Activated naive CD8-positive, alpha-beta T cell treated with anti-CD3 and anti-CD28 coated beads, Interleukin-2, amount 50 U/mL, for 24 hours (primary cell): ENCODE measurements at regions not wholly inside any gene's neighbourhood (a gene's known extent, or its start where the extent isn't known, plus 50 kb on each side); places are given as distances from the start of the nearest gene placed in this dataset.
"Not testable (repeated sequence)": the region's sequence is repeated elsewhere in the genome, so short reads cannot be mapped to it uniquely, and the experiment has no call there.

Source experiments
- ATAC-seq: fragments of 150-1000 bp; cut with Tn5 transposase; one replicate; pipeline ENCODE4 v1.10.0; 2021
- DNase-seq: peaks from one replicate; pipeline ENCODE4 v3.0.0; 2021
- H3K27ac Mint-ChIP-seq: one replicate; pipeline ENCODE4 v1.8.0; 2021; ENCODE audit warnings: mild to moderate bottlenecking, mixed read lengths
- H3K27me3 Mint-ChIP-seq: one replicate; pipeline ENCODE4 v1.8.0; 2021; ENCODE audit warnings: mixed read lengths
- H3K36me3 Mint-ChIP-seq: one replicate; pipeline ENCODE4 v1.8.0; 2021; ENCODE audit warnings: low read depth, mixed read lengths
- H3K4me1 Mint-ChIP-seq: one replicate; pipeline ENCODE4 v1.8.0; 2021; ENCODE audit warnings: mixed read lengths
- H3K4me3 Mint-ChIP-seq: one replicate; pipeline ENCODE4 v1.8.0; 2021; ENCODE audit warnings: mild to moderate bottlenecking, moderate library complexity, mixed read lengths
- H3K9me3 Mint-ChIP-seq: one replicate; pipeline ENCODE4 v1.8.0; 2021; ENCODE audit warnings: mixed read lengths

DNA sequence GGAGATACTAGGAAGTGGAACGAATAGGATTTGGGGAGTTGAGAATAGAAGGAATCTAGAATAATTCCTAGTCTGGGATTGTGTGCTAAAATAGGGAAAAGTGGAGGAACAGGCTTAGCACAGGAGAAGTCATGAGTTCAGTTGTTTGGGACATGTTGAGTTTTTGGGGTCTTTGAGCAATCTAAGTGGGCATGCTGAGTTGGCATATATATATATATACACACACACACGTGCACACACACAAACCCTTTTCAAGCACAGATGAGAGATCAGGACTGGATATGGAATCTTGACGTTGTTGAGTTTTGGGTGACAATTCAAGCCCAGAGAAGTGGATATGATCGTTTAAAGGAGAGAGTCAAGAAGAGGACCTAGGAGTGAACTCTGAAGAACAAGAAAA, 168.2 kb upstream of the CHST9 start:
- Mint-ChIP-seq H3K9me3 (peaks cover 13% of the 10 kb centered on the region), H3K36me3 (no peaks in the 10 kb centered on the region), H3K4me3 (no peak overlapping the region), H3K27ac (no peak overlapping the region), H3K4me1 (no peaks in the 10 kb centered on the region), H3K27me3 (no peaks in the 10 kb centered on the region)
- ATAC-seq (no peak), DNase-seq (no peak)

DNA sequence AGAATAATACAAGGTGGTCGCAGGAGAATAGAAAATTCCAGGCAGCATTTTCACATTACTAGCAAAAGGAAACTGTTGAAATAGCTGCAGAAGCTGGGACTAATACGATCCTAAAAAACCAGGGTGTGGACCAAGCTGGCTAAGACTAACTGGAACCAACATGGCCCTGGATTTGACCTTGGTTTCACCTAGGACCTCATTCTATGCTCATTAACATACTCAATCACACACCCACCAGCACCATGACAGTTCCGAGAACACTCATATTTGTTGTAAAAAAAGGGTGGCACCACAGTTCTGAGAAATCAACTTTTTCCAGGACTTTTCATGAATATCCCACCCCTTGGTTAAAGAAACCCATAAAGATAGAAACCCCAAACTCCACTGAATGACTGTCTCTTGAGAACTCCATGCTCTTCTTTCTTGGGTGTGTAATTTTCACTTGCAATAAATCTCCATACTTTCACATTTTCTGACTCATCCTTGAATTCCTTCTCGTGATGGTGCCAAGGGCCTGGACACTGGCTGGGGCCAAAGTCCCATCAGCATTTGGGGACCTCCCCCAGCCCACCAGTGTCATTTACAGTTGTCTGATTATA, 164.3 kb upstream of the CHST9 start:
- no peaks in the 10 kb centered on the region for H3K4me1 Mint-ChIP-seq
- no peak overlapping the region for H3K27ac Mint-ChIP-seq
- DNase-seq (no peak), ATAC-seq (no peak)
- H3K27me3 Mint-ChIP-seq, result no peaks in the 10 kb centered on the region
- H3K9me3 Mint-ChIP-seq, result peaks cover 17% of the 10 kb centered on the region
- H3K36me3 Mint-ChIP-seq, result no peaks in the 10 kb centered on the region
- H3K4me3 Mint-ChIP-seq, result no peak overlapping the region

DNA sequence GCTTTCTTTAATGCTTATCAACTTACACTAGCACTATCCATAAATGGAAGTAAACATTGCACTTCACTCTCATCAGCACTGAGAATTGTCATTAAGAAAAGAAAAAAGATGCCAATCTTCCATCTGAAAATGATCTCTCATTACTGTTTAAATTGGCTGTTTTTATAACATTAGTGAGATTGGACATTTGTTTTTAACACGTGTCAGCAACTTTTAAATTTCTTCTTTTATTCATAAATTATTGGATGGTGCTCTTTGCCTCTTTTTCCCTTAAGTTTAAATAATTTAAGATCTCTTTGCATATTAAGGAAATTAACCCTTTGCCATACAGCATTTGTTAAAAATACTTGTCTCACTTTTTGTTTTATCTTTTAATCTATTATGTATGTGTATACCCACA, 146.5 kb upstream of the CHST9 start:
- no peaks in the 10 kb centered on the region for H3K27me3 Mint-ChIP-seq
- no peak for ATAC-seq
- H3K4me3 Mint-ChIP-seq, result no peak overlapping the region
- no peak for DNase-seq
- no peaks in the 10 kb centered on the region for H3K4me1 Mint-ChIP-seq
- H3K27ac Mint-ChIP-seq, result no peak overlapping the region
- peaks cover 8% of the 10 kb centered on the region for H3K9me3 Mint-ChIP-seq
- no peaks in the 10 kb centered on the region for H3K36me3 Mint-ChIP-seq

DNA sequence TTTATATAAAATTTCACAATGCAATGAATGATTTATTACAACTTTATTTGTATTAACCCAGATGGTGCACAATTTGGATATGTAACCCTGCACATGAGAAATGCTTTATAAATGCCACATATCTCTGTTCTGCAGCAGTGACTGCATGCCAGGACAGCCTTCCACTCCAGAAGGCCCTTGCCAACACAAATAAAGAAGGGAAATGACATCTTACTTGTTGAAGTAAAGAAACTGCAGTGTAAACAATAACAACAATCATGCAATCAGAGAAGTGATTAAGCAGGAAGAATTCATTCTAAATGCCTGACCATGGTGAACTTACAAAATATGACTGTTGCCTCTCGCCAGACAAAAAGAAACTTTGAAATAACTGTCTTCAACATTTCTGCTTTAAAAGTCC, 129.9 kb upstream of the CHST9 start:
- no peaks in the 10 kb centered on the region for H3K27me3 Mint-ChIP-seq
- no peak overlapping the region for H3K4me3 Mint-ChIP-seq
- H3K27ac Mint-ChIP-seq, result no peak overlapping the region
- H3K36me3 Mint-ChIP-seq, result no peaks in the 10 kb centered on the region
- no peaks in the 10 kb centered on the region for H3K4me1 Mint-ChIP-seq
- peaks cover 17% of the 10 kb centered on the region for H3K9me3 Mint-ChIP-seq
- DNase-seq (no peak), ATAC-seq (no peak)

GRCh38 chr18:27313678-27314077, 128.6 kb upstream of the CHST9 start:
- Mint-ChIP-seq H3K27ac (no peak overlapping the region), H3K36me3 (no peaks in the 10 kb centered on the region), H3K4me3 (no peak overlapping the region), H3K9me3 (peaks cover 14% of the 10 kb centered on the region), H3K4me1 (no peaks in the 10 kb centered on the region), H3K27me3 (no peaks in the 10 kb centered on the region)
- DNase-seq (no peak), ATAC-seq (no peak)

- ATAC-seq, result no peak
- peaks cover 14% of the 10 kb centered on the region for H3K9me3 Mint-ChIP-seq
Observed at GRCh38 chr18:27312853-27313252, 127.7 kb upstream of the CHST9 start.

GRCh38 chr18:27312153-27312552, 127.0 kb upstream of the CHST9 start:
- Mint-ChIP-seq H3K9me3 (peaks cover 14% of the 10 kb centered on the region), H3K27me3 (no peaks in the 10 kb centered on the region), H3K27ac (no peak overlapping the region), H3K4me1 (no peaks in the 10 kb centered on the region), H3K36me3 (no peaks in the 10 kb centered on the region), H3K4me3 (no peak overlapping the region)
- DNase-seq (no peak), ATAC-seq (no peak)

More at GRCh38 chr18:27312853-27313252, 127.7 kb upstream of the CHST9 start:
- Mint-ChIP-seq H3K4me1 (no peaks in the 10 kb centered on the region), H3K27ac (no peak overlapping the region), H3K27me3 (no peaks in the 10 kb centered on the region), H3K36me3 (no peaks in the 10 kb centered on the region), H3K4me3 (no peak overlapping the region)
- DNase-seq, result no peak

GRCh38 chr18:27311114-27311513, 126.0 kb upstream of the CHST9 start:
- Mint-ChIP-seq H3K4me3 (no peak overlapping the region), H3K36me3 (no peaks in the 10 kb centered on the region), H3K9me3 (peaks cover 17% of the 10 kb centered on the region), H3K4me1 (no peaks in the 10 kb centered on the region), H3K27ac (no peak overlapping the region), H3K27me3 (no peaks in the 10 kb centered on the region)
- DNase-seq (no peak), ATAC-seq (no peak)

- H3K27ac Mint-ChIP-seq, result no peak overlapping the region
- no peak for DNase-seq
- no peak for ATAC-seq
- no peaks in the 10 kb centered on the region for H3K36me3 Mint-ChIP-seq
- H3K4me3 Mint-ChIP-seq, result no peak overlapping the region
- no peaks in the 10 kb centered on the region for H3K27me3 Mint-ChIP-seq
- no peaks in the 10 kb centered on the region for H3K4me1 Mint-ChIP-seq
- peaks cover under 1% of the 10 kb centered on the region for H3K9me3 Mint-ChIP-seq
Observed at GRCh38 chr18:27301615-27302378, 116.7 kb upstream of the CHST9 start.

DNA sequence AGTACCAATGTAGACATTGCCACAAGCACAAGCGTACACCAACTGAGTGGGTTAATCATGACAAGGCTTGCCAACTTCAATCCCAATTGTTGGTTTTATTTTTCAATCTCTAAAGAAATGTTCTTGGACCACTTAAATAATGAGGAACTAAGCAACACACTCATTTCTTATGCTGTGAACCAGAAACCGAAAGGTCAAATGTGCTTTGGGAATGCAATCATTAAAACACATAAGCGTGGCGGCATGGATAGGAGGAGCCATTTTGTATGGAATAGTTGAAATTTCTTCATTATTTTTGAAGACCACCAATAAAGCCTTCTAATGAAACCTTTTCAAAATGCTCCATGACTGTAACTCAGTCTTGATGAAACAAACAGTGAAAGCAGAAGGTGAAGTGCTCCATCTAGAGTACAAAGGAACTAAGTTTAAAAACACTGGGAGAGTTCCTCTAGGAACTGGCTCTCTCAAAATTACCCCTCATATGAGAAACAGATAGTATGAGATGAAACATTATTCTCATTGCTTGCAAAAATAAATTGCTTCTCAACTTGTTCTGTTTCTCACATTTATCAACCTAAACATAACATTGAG, 113.2 kb upstream of the CHST9 start:
- no peak for DNase-seq
- no peaks in the 10 kb centered on the region for H3K27me3 Mint-ChIP-seq
- ATAC-seq, result no peak
- H3K27ac Mint-ChIP-seq, result no peak overlapping the region
- no peak overlapping the region for H3K4me3 Mint-ChIP-seq
- H3K36me3 Mint-ChIP-seq, result no peaks in the 10 kb centered on the region
- no peaks in the 10 kb centered on the region for H3K4me1 Mint-ChIP-seq
- peaks cover 5% of the 10 kb centered on the region for H3K9me3 Mint-ChIP-seq

- not testable (repeated sequence) for H3K9me3 Mint-ChIP-seq, H3K27me3 Mint-ChIP-seq, H3K4me1 Mint-ChIP-seq, H3K36me3 Mint-ChIP-seq, ATAC-seq, DNase-seq, H3K4me3 Mint-ChIP-seq, H3K27ac Mint-ChIP-seq
Observed at GRCh38 chr18:27285973-27286562, 101.0 kb upstream of the CHST9 start.

DNA sequence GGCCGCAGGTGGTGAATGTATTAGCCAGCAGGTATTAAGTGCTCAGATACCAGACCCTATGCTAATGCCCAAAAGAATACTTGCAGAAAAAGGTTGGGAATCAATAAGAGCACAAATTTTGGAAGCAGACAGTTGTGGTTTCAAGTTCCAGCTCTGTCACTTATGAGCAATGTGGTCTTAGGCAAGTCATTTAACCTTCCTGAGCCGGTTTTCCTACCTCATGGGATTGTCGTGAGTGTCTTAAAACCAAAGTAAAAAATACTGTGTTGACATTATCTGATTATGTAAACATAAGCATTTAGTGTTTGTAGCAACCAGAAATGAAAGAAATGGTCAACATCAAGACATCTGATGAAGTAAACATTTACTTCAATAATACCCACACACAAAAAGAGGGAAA, 93.0 kb upstream of the CHST9 start:
- Mint-ChIP-seq H3K27ac (no peak overlapping the region), H3K4me3 (no peak overlapping the region), H3K36me3 (no peaks in the 10 kb centered on the region), H3K9me3 (peaks cover 12% of the 10 kb centered on the region), H3K4me1 (no peaks in the 10 kb centered on the region), H3K27me3 (no peaks in the 10 kb centered on the region)
- ATAC-seq (no peak), DNase-seq (no peak)

GRCh38 chr18:27277554-27277953, 92.4 kb upstream of the CHST9 start:
- no peaks in the 10 kb centered on the region for H3K27me3 Mint-ChIP-seq
- H3K9me3 Mint-ChIP-seq, result peaks cover 12% of the 10 kb centered on the region
- ATAC-seq, result no peak
- H3K27ac Mint-ChIP-seq, result no peak overlapping the region
- DNase-seq, result no peak
- H3K36me3 Mint-ChIP-seq, result no peaks in the 10 kb centered on the region
- no peaks in the 10 kb centered on the region for H3K4me1 Mint-ChIP-seq
- H3K4me3 Mint-ChIP-seq, result no peak overlapping the region

- H3K27ac Mint-ChIP-seq, result no peak overlapping the region
- DNase-seq (no peak), ATAC-seq (no peak)
- no peak overlapping the region for H3K4me3 Mint-ChIP-seq
- H3K27me3 Mint-ChIP-seq, result no peaks in the 10 kb centered on the region
- no peaks in the 10 kb centered on the region for H3K36me3 Mint-ChIP-seq
- no peaks in the 10 kb centered on the region for H3K4me1 Mint-ChIP-seq
- peaks cover 12% of the 10 kb centered on the region for H3K9me3 Mint-ChIP-seq
Observed at GRCh38 chr18:27276886-27277285, 91.8 kb upstream of the CHST9 start.

- Mint-ChIP-seq H3K4me1 (no peaks in the 10 kb centered on the region), H3K9me3 (peaks cover 12% of the 10 kb centered on the region), H3K27ac (no peak overlapping the region), H3K27me3 (no peaks in the 10 kb centered on the region), H3K4me3 (no peak overlapping the region), H3K36me3 (no peaks in the 10 kb centered on the region)
- DNase-seq (no peak), ATAC-seq (no peak)
Observed at GRCh38 chr18:27276479-27276878, 91.4 kb upstream of the CHST9 start.
